Breast epithelium (tissue), 4 donors: ENCODE measurements at regions not wholly inside any gene's neighbourhood (a gene's known extent, or its start where the extent isn't known, plus 50 kb on each side); places are given as distances from the start of the nearest gene placed in this dataset.

Source experiments
- DNase-seq, 2 donors: peaks; one replicate each; pipeline ENCODE4 v3.0.0-alpha.2; 2019; ENCODE audit warnings: low spot score in 2 of 2
- H3K27ac ChIP-seq, 2 donors: fragments of 200-600 bp; sonication (generic) in 1 of 2; one replicate each; pipeline ENCODE4 v1.5.1; 2016 to 2019; ENCODE audit warnings: mild to moderate bottlenecking in 1 of 2
- H3K27me3 ChIP-seq, 2 donors: fragments of 200-600 bp; sonication (generic) in 1 of 2; one replicate each; pipeline versions ENCODE4 v1.5.1 to v1.6.0; 2017 to 2019; ENCODE audit warnings: control low read depth in 1 of 2, mild to moderate bottlenecking in 1 of 2
- H3K36me3 ChIP-seq: fragments of 200-600 bp; one replicate; pipeline ENCODE4 v1.5.1; 2019
- H3K4me1 ChIP-seq, 2 donors: fragments of 200-600 bp; sonication (generic); one replicate each; pipeline ENCODE4 v1.5.1; 2016 to 2019; ENCODE audit warnings: control low read depth in 1 of 2
- H3K4me3 ChIP-seq, 3 donors: fragments of 200-600 bp; sonication (generic); 1 replicate in 2 of 3; 2 replicates in 1 of 3; pipeline ENCODE4 v1.5.1; 2016 to 2019; ENCODE audit warnings: mild to moderate bottlenecking in 3 of 3, moderate library complexity in 2 of 3
- H3K9me3 ChIP-seq, 2 donors: fragments of 200-600 bp; sonication (generic) in 1 of 2; one replicate each; pipeline ENCODE4 v1.5.1; 2016 to 2019; ENCODE audit warnings: control low read depth in 1 of 2
- CTCF ChIP-seq, 3 donors: fragments of 450-650 bp; IDR thresholded peaks; one replicate each; pipeline ENCODE4 v1.5.1; 2016 to 2017; ENCODE audit warnings: antibody characterized with exemption in 3 of 3, mild to moderate bottlenecking in 3 of 3, moderate library complexity in 3 of 3
- POLR2A ChIP-seq: fragments of 450-650 bp; IDR thresholded peaks from one replicate; pipeline ENCODE4 v1.6.1; 2016; ENCODE audit warnings: antibody characterized with exemption, mild to moderate bottlenecking, moderate library complexity
- POLR2AphosphoS5 ChIP-seq, 3 donors: sonication (generic); formaldehyde crosslinking; IDR thresholded peaks; one replicate each; pipeline ENCODE4 v1.6.1; 2017; ENCODE audit warnings: antibody characterized with exemption in 3 of 3
- intact Hi-C: fragments of 100-400 bp; cut with DNase I; formaldehyde crosslinking; loops from one replicate; pipeline ENCODE4 v1.15.1; 2023; ENCODE audit warnings: low total_unique reads

GRCh38 chr13:95367309-95367843, 66.1 kb upstream of the ABCC4 start:
- DNase-seq, result no peak
- intact Hi-C loops, result no loop called here
- no peak for TF ChIP-seq POLR2A
- no peak for TF ChIP-seq CTCF (IDR thresholded peaks at IDR 0.05)
- no peak for TF ChIP-seq POLR2AphosphoS5 (IDR thresholded peaks at IDR 0.05)
- no peak overlapping the region for H3K27ac ChIP-seq
- no peaks in the 10 kb centered on the region for H3K27me3 ChIP-seq
- no peaks in the 10 kb centered on the region for H3K36me3 ChIP-seq
- H3K9me3 ChIP-seq, result no peaks in the 10 kb centered on the region
- no peaks in the 10 kb centered on the region for H3K4me1 ChIP-seq
- no peak overlapping the region for H3K4me3 ChIP-seq

- H3K4me1 ChIP-seq, result no peaks in the 10 kb centered on the region
- H3K27me3 ChIP-seq, result no peaks in the 10 kb centered on the region
- intact Hi-C loops, result no loop called here
- no peak overlapping the region for H3K4me3 ChIP-seq
- H3K36me3 ChIP-seq, result no peaks in the 10 kb centered on the region
- no peak overlapping the region for H3K27ac ChIP-seq
- no peak for DNase-seq
- TF ChIP-seq POLR2AphosphoS5 (IDR thresholded peaks at IDR 0.05) (no peak), POLR2A (no peak), CTCF (IDR thresholded peaks at IDR 0.05) (no peak)
- no peaks in the 10 kb centered on the region for H3K9me3 ChIP-seq
Measured at GRCh38 chr13:95368998-95369397, 67.7 kb upstream of the ABCC4 start.

GRCh38 chr13:95375706-95376105, 74.5 kb upstream of the ABCC4 start:
- H3K4me1 ChIP-seq, result no peaks in the 10 kb centered on the region
- DNase-seq, result no peak
- H3K27me3 ChIP-seq, result no peaks in the 10 kb centered on the region
- H3K4me3 ChIP-seq, result no peak overlapping the region
- TF ChIP-seq POLR2A (no peak), POLR2AphosphoS5 (IDR thresholded peaks at IDR 0.05) (no peak), CTCF (IDR thresholded peaks at IDR 0.05) (no peak)
- no peak overlapping the region for H3K27ac ChIP-seq
- no peaks in the 10 kb centered on the region for H3K9me3 ChIP-seq
- no peaks in the 10 kb centered on the region for H3K36me3 ChIP-seq
- intact Hi-C loops, result no loop called here

- no peak for DNase-seq
- no peaks in the 10 kb centered on the region for H3K9me3 ChIP-seq
- TF ChIP-seq POLR2AphosphoS5 (IDR thresholded peaks at IDR 0.05) (no peak), POLR2A (no peak), CTCF (IDR thresholded peaks at IDR 0.05) (no peak)
- H3K27ac ChIP-seq, result no peak overlapping the region
- H3K36me3 ChIP-seq, result no peaks in the 10 kb centered on the region
- peaks cover 0 to 1% of the 10 kb centered on the region in 2 donors for H3K27me3 ChIP-seq
- no peaks in the 10 kb centered on the region for H3K4me1 ChIP-seq
- no peak overlapping the region for H3K4me3 ChIP-seq
- intact Hi-C loops, result no loop called here
Measured at GRCh38 chr13:95378603-95379002, 77.4 kb upstream of the ABCC4 start.

- Histone ChIP-seq H3K9me3 (no peaks in the 10 kb centered on the region), H3K4me3 (no peak overlapping the region), H3K4me1 (no peaks in the 10 kb centered on the region), H3K27ac (no peak overlapping the region), H3K36me3 (no peaks in the 10 kb centered on the region), H3K27me3 (peaks cover 0 to 4% of the 10 kb centered on the region in 2 donors)
- TF ChIP-seq CTCF (IDR thresholded peaks at IDR 0.05) (peak in 2 of 3 donors; percentile 44 to 72), POLR2A (no peak)
- intact Hi-C loops, result no loop called here
- peak in 1 of 2 donors; percentile 23 for DNase-seq
Measured at GRCh38 chr13:95380468-95381211, 79.4 kb upstream of the ABCC4 start.
